GM12878 (cell line): ENCODE measurements at regions not wholly inside any gene's neighbourhood (a gene's known extent, or its start where the extent isn't known, plus 50 kb on each side); places are given as distances from the start of the nearest gene placed in this dataset.

Source experiments
- CTCF ChIP-seq, 3 experiments: IDR thresholded peaks in 2 of 3; conservative IDR thresholded peaks in 1 of 3; 2 replicates each; pipeline ENCODE4 v1.5.1; 2011; ENCODE audit warnings: low read depth in 3 of 3, low read length in 3 of 3, mild to moderate bottlenecking in 3 of 3, control low read depth in 2 of 3, moderate library complexity in 2 of 3, inconsistent platforms in 1 of 3, mixed read lengths in 1 of 3; ENCODE audit not compliant: control insufficient read depth in 2 of 3, insufficient read depth in 1 of 3; ENCODE audit errors: extremely low read depth in 1 of 3
- MXI1 ChIP-seq: fragments of 150-350 bp; IDR thresholded peaks from 2 replicates; pipeline ENCODE4 v1.6.1; 2011; ENCODE audit warnings: low read depth, mild to moderate bottlenecking, inconsistent platforms, low read length, improper control_type of control experiment
- NR2C2 ChIP-seq: IDR thresholded peaks from 2 replicates; pipeline ENCODE4 v1.6.1; 2011; ENCODE audit warnings: borderline replicate concordance, low read depth; ENCODE audit not compliant: control insufficient read depth, insufficient read length
- POLR2AphosphoS5 ChIP-seq: IDR thresholded peaks from 2 replicates; pipeline ENCODE4 v1.6.1; 2011; ENCODE audit warnings: mild to moderate bottlenecking, low read length, inconsistent platforms
- RCOR1 ChIP-seq: conservative IDR thresholded peaks from 2 replicates; pipeline ENCODE4 v1.6.1; 2012; ENCODE audit warnings: low read depth, low read length, improper control_type of control experiment
- RELA ChIP-seq: fragments of 450-650 bp; IDR thresholded peaks from 2 replicates; pipeline ENCODE4 v1.8.0; 2014; ENCODE audit warnings: borderline replicate concordance; ENCODE audit not compliant: partially characterized antibody
- TCF7 ChIP-seq: IDR thresholded peaks from 2 replicates; pipeline ENCODE4 v1.6.1; 2014; ENCODE audit warnings: antibody characterized with exemption, borderline replicate concordance
- YBX1 ChIP-seq: fragments of 450-650 bp; IDR thresholded peaks from 2 replicates; pipeline ENCODE4 v1.6.1; 2016; ENCODE audit warnings: antibody characterized with exemption
- ZBED1 ChIP-seq: IDR thresholded peaks from 2 replicates; pipeline ENCODE4 v1.6.1; 2016; ENCODE audit warnings: borderline replicate concordance
- TF ChIP-seq, protein P1 (sequence below): IDR thresholded peaks from 2 replicates; pipeline ENCODE4 v1.6.1; 2011; ENCODE audit warnings: borderline replicate concordance, low read depth, mild to moderate bottlenecking, moderate library complexity, low read length; ENCODE audit not compliant: insufficient read depth, poor library complexity, severe bottlenecking

DNA sequence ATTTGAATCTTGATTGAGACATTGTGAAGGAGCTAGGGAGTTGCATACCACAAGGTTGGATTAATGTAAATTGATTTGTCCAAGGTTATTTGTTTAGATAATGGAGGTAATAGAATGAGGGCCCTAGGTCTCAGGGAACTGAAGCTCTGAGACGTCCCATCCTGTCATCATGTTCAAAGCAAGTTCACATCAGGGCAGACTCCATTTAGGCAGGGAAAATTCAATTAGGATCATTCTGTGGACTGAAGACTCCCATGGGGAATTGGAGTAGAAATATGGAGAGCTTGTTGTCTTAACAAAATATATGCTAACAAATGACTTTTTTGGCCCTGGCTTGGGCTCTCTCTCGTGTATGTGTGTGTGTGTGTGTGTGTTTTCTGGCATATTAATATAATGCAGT lies 722.0 kb upstream of the ADAMTS16 start:
- TF ChIP-seq MXI1 = no peak
- no peak for TF ChIP-seq NR2C2
- TF ChIP-seq RCOR1 = no peak
- no peak for TF ChIP-seq YBX1
- TF ChIP-seq TCF7 = no peak
- TF ChIP-seq CTCF (IDR thresholded peaks at IDR 0.05 in 2 of 3, conservative IDR thresholded peaks at IDR 0.05 in 1 of 3; ENCODE audit: control insufficient read depth in 2 of 3, extremely low read depth in 1 of 3, insufficient read depth in 1 of 3, low read depth in 3 of 3, low read length in 3 of 3) = no peak
- TF ChIP-seq, protein P1, sequence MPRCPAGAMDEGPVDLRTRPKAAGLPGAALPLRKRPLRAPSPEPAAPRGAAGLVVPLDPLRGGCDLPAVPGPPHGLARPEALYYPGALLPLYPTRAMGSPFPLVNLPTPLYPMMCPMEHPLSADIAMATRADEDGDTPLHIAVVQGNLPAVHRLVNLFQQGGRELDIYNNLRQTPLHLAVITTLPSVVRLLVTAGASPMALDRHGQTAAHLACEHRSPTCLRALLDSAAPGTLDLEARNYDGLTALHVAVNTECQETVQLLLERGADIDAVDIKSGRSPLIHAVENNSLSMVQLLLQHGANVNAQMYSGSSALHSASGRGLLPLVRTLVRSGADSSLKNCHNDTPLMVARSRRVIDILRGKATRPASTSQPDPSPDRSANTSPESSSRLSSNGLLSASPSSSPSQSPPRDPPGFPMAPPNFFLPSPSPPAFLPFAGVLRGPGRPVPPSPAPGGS = no peak
- no peak for TF ChIP-seq RELA
- TF ChIP-seq ZBED1 = no peak
- no peak for TF ChIP-seq POLR2AphosphoS5
